GM12875 (cell line): ENCODE measurements at regions not wholly inside any gene's neighbourhood (a gene's known extent, or its start where the extent isn't known, plus 50 kb on each side); places are given as distances from the start of the nearest gene placed in this dataset.

Experiments used
- H3K4me3 ChIP-seq: one replicate; pipeline ENCODE4 v1.5.1; 2011; ENCODE audit warnings: low read depth, low read length, control low read depth
- TF ChIP-seq, protein P1 (sequence below): IDR thresholded peaks from 2 replicates; pipeline ENCODE4 v1.5.1; 2011; ENCODE audit warnings: low read depth, mild to moderate bottlenecking, control low read depth, inconsistent platforms, low read length, moderate library complexity, borderline replicate concordance; ENCODE audit not compliant: insufficient read depth

DNA sequence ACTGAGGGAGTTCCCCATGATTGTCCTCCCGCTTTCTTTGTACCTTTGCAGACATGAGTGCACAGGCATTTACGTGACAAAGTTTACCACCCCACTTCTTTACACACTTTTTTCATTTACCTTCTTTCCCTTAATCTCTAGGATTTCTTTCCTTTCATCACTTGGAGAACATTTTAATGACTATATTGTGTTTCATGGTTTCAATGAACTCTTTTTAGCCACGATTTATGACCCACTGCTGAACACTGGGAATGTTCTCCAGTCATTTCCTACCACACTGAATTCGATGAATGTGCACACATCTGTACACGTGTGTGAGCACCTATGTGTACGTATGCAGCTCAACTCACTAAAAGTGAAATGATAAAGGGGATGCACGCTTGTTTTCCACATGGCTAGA, 371.7 kb upstream of the IGFBP3 start:
- TF ChIP-seq, protein P1, sequence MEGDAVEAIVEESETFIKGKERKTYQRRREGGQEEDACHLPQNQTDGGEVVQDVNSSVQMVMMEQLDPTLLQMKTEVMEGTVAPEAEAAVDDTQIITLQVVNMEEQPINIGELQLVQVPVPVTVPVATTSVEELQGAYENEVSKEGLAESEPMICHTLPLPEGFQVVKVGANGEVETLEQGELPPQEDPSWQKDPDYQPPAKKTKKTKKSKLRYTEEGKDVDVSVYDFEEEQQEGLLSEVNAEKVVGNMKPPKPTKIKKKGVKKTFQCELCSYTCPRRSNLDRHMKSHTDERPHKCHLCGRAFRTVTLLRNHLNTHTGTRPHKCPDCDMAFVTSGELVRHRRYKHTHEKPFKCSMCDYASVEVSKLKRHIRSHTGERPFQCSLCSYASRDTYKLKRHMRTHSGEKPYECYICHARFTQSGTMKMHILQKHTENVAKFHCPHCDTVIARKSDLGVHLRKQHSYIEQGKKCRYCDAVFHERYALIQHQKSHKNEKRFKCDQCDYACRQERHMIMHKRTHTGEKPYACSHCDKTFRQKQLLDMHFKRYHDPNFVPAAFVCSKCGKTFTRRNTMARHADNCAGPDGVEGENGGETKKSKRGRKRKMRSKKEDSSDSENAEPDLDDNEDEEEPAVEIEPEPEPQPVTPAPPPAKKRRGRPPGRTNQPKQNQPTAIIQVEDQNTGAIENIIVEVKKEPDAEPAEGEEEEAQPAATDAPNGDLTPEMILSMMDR = no peak
- H3K4me3 ChIP-seq = no peak overlapping the region

DNA sequence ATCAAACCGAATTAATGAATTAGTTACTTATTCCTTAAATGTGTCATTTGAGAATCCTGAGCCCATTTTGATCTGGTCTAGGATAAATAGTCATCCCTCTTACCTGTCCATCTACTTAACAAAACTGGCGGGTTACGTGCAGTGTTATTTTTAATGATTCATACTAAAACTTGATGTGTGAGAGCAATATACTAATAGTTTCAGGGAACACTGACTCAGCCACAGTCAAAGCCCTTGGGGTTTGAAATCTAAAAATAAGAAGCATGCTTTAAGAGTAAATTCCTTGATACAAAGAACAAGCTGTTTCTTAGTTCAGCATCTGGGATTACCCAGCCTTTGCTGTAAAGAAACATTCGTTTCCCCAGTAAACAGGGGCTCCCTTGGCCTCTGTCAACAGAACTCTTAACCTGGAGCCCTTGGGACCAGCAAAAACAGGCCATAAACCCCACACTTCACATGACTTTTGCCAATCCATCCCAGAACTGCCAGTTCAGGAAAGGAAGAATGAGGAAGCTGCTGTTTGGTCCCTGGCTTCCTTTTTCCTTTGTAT, 370.6 kb upstream of the IGFBP3 start:
- no peak overlapping the region for H3K4me3 ChIP-seq

DNA sequence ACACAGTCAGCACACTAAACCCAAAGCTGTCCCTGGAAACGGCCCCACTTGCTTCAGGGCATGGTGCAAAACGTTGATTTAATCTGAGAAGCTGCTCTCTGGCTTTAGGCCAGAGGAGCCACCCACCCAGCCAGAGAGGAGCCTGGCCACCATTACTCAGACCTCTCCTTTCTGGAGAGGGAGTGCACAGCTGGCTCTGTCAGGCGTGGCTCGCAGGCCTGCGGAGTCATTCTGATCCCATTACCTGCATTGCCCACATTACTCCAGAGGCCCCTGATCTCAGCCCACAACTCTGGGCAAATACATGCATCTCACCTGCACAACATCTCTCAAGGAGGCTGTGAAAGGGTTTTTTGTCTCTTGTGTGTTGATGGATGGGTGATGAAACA, 370.0 kb upstream of the IGFBP3 start:
- no peak overlapping the region for H3K4me3 ChIP-seq
- TF ChIP-seq, protein P1 = no peak

More for the DNA sequence above, 370.6 kb upstream of the IGFBP3 start:
- TF ChIP-seq, protein P1 = no peak

DNA sequence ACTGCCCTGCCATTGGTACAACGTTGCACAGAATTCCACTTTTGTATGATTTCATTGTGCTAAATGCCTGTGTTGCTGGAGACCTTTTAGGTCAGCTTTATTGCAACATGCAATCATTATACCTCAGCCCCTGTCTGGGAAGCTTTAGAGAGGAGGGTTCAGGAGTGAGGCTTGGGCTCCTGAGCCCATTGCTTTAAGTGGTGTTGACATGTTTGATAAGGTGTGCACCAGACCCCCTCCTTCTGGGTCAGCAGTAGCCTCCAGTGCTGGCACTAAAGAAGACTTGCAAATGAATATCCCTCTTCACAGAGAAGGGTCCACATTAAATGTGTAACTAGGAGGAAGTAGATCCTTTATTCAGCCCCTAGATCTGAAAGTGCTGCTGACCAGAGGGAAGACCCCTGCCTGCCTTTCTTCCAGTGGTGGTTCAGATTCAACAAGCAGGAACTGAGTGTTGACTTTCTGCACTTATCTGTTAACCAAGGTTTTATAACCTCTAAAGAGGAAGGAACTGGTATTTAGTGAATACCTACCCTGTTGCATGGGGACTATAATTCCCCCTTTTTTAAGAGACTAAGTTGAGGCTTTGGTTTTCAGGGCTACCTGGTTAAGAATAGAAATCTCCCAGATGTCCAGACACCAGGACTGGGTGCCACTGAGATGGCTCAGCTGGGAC, 369.4 kb upstream of the IGFBP3 start:
- no peak overlapping the region for H3K4me3 ChIP-seq
- TF ChIP-seq, protein P1 = no peak

DNA sequence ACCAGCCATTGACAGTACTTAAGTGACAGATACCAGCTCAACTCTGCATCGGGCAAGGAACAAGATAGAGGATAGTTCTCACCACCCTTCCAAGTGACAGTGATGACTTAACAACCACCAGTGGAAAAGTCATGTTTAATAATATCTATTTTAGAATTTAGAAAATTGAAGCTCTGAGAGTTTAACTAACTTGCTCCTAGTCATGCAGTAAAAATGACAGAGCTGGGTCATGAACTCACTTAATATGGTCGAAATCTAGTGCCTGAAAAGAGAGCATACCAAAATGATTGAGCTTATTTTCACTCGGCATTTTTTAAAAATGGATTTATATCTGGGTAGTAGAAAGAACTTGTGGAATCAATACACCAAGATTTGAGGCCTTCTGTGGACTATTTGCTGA, 367.8 kb upstream of the IGFBP3 start:
- no peak overlapping the region for H3K4me3 ChIP-seq
- TF ChIP-seq, protein P1 = no peak

DNA sequence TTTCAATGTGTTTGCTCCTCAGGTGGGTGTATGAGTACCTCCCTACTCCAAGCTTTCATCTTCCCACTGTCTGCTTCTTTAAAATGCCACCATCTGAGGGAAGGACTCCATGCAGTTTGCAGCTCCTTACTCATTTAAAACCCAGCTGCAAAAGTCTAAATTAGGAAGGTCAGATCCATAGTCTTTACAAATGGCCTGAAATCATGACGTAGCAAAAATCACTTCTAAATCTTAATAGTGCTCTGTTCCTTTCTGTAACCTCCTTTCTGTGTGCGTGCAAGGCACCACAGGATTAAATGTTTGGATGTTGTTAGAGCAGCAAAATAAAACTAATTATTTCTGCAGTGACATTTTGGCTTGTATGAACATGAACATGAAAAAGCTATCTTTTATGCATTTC, 366.9 kb upstream of the IGFBP3 start:
- TF ChIP-seq, protein P1 = no peak
- H3K4me3 ChIP-seq = no peak overlapping the region

DNA sequence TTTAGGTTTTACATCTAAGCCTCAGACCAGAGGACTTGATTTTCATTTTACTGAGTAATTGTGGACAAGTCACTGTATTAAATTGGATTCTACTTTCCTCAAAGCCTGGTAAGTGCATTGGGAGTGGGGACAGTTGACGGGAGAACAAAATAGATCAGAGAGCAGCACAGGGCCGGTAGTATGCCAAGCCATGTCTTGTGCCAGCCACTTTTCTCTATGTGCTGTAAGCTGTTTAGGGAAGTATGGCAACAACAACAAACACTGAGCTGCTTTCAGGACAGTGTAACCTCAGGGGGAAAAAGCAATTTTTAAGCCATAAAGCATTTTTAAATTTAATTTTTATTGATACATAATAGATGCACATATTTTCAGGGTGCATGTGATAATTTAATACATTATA, 365.9 kb upstream of the IGFBP3 start:
- no peak overlapping the region for H3K4me3 ChIP-seq
- TF ChIP-seq, protein P1 = no peak
